Medulla oblongata (tissue), 1 donor: ENCODE measurements at regions not wholly inside any gene's neighbourhood (a gene's known extent, or its start where the extent isn't known, plus 50 kb on each side); places are given as distances from the start of the nearest gene placed in this dataset.
"Not testable (repeated sequence)": the region's sequence is repeated elsewhere in the genome, so short reads cannot be mapped to it uniquely, and the experiment has no call there.

Experiments used
- DNase-seq: peaks from one replicate; pipeline ENCODE4 v3.0.0-alpha.2; 2015; ENCODE audit errors: extremely low spot score

DNA sequence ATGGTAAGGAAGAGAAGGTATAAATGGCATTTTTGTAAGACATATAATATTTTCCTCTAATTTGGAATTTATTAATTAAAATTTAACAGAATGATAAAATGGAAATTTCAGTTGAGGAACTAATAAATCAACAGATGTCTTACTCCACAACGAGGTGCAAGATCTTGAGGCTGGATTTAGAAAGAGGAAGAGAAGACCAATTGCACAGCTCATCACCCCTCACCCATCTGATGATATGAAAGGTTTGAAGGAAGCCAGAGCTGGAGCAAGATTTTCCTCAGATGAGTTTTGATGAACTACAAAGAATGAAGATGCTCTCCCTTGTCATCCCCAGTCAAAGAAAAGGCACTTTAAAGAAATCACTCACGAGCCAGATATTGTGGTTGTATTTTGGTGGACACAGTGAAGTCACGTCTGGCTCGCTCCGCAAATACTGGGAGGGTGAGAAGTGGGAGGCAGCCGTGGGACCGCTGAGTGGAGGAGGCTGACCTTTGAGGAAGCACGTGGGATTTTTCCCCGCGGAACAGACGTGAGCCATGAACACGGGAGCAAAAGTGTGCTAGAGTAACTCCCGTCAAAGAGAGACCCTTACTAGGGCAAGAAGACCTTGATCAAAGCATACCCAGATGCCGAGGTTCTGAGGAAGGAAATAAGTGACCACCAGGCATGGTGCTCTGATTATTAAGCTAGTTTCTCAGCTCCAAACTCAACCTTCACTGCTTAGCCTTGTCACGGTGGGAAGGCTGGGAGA is 511.4 kb downstream of the RNF144A start:
- no peak for DNase-seq

DNA sequence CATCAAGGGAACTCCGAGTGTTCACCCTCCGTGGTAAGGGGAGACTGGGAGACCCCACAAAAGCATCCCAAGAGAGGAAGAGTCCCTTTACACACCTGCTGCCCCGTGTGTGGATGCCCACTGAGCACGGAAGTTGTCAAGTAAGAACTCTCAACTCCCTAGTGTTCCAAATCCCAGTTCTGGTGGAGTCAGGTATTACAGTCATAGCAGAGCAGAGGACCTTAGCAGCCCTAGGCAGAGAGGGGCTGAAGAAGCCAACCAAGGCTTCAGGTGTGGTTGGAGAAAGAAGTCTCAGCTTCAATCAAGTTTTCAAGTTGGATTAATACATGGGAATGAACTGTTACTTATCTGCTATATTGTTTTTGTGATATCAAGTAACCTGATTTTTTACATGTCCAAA is 512.5 kb downstream of the RNF144A start:
- DNase-seq: no peak

DNA sequence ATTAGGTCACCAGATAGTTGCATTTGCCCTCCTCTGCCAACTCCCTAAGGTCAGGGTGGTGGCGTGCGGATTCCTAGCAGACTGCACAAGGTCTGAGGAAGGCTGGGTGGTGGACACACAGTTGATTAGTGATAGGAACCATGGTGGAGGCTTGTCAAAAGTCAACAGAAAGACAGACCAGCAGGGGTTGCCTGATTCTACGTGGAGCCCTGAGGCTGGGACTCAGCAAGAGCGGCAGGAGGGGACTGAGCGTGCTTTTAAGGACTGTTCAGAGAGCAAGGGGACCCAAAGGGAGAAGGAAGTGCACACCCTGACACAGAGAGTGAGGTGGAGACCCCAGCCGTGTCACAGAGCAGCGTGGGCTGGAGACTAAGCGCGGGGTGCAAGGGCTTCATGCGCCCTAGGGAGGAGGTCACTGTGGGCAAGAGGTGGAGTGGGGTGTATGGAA is 513.2 kb downstream of the RNF144A start:
- no peak for DNase-seq

DNA sequence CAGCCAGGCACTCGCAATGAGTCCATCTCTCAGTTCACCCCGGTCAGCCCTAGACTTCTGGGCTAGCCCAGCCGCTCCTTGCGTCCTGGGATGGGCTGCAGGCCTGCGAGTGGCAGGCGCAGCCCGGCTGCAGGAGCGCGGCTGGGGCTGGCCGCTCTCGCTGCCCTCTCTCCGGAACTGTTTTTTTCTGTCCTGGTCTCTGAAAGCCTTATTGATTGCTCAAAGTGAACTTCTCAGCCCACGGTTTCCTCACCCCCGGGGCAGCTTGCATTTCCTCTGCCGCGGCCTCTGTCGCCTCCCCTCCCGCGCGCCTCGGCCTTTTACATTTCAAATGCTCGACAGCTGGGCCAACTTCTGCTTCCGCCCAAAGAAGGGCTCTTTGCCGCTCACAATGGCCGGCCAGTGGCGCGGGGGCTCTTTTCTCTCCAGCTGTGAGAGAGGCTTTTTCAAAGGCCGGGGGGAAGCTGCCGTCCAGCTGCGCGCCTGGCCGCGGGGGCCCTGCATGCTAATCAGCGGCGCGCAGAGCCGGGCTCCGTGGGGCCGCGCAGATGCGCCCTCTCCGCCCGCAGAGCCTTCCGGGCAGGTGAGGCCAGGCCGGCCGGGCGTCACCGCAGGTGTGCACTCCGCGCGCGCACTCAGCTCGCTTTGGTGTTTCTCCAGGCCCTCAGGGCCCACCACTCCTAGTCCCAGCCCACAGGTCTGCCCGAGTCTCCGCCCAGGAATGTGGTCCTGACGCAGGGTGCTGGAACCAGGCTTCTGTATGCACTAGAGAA is 513.8 kb downstream of the RNF144A start:
- peak; percentile 33 for DNase-seq

DNA sequence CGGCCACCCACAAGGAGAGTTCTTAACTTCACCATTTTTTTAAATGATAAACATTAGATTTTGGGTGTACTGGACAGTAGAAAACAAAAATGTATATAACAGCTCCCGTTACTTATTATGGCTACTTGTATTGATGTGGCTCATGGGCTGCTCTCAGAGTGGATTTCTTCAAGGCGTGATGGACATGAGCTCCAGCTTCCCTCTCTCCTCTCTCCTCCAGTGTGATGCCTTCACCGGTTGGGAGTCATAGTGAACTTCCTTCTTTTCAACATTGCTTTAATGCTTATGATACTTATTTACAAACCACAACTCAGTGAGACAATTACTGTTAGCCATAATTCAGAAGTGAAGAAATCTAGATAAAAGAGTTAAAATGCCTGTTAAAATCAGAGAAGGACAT is 515.2 kb downstream of the RNF144A start:
- no peak for DNase-seq

DNA sequence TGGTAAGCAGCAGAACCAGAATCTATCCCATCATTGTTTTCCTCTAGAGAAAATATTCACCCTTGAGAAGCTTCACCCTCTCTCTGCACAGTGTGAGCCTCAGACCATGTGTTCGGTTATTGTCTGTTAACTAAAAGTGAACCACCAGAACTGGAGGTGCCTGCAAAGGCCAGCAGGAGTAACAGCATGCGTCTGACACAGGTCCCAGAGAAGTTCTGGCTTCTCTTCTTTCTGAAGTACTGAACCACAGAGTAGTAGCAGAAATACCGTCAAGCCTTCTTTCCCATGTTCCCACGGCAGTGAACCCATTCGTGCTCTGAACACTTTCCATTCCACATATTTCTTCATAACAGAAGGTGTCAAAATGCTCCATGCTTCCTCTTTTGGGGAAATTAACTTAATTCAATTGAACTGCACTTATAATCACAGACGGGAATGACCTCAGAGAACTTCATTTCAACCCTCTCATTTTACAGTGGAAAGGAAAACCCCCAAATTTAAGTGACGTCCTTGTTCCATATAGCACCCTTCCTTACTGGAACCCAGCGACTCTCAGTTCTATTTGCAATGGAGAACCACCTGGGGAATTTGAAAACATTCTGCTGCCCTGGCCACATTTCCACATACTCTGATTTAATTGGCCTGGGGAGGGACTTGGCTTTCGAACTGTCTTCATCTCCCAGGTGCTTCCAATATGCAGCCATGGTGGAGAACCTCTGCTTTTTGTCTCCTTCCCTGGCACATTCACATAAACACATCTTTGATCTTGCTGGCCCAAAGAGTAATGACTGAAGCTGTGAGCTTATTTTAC is 519.1 kb downstream of the RNF144A start:
- DNase-seq: no peak

DNA sequence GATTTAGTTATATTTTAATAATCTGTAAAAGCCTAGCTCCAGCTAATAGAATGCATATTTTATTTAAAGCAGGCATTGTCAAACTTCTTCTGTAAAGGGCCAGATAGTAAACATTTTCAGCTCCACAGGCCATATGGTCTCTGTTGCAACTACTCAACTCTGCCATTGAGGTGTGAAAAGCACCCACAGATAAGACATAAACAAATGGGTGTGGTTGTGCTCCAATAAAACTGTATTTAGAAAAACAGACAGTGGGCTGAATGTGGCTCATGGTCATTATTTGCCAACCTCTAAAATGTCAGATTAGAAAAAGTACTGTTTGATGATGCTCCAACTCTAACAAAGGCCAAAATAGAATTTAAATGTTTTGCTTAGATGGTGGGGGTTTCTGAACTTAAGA is 519.9 kb downstream of the RNF144A start:
- no peak for DNase-seq

DNA sequence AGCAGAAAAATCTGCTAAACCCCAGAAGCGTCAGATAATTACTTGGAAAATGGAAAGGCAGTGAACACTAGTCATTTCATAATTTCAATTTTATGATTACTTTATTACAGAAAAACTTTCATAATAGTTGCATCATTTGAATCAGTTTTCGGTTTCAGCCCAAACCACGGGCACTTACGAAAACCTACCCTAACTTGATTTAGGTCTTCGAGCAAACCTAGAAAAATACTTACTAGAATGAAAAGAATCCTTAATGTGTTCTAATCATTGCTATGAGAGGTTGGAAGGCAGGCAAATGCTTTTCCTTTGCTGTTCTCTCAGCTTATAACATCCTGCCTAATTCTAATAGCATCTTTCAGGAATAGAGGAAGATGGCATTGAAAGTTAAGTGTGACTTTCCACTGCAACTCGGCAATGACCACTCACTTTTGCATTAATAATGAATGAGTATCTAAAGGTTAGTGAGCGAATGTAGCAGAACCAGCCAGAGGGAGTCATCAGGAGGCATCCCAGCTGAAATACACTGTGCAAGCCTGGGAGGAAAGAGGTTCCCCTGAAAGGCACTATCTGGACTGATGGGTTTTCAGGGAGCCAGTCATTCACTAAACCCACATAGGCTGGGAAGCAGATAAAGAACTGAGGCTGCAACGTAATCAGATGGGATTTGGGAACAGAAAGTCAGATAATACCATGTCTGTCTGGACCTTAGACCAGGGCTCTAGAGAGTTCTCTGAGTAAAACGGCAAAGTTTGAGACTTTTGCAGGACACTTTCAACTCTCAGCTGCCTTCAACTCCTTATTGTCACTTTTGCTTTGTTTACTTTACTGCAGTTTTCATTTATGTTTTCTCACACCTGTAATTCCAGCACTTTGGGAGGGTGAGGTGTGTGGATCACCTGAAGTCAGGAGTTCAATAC is 520.8 kb downstream of the RNF144A start:
- DNase-seq: no peak

DNA sequence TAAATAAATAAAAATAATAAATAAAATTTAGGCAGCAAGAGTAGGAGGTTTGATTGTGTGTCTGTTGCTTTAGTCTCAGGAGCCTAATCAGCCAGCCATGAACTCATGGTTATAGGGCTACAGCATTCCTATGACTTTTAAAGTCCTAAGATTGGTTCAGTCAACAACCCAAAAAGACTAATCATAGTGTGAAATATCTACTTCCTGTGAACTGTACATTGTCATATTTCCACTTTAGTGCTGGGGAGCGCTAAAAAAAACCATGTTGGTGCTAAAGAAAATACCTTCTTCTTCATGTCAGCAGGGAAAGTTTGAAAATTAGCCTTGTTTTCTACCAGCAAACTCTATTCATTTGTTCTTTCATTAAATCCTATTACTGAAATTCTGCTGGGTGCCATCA is 521.6 kb downstream of the RNF144A start:
- DNase-seq: no peak

DNA sequence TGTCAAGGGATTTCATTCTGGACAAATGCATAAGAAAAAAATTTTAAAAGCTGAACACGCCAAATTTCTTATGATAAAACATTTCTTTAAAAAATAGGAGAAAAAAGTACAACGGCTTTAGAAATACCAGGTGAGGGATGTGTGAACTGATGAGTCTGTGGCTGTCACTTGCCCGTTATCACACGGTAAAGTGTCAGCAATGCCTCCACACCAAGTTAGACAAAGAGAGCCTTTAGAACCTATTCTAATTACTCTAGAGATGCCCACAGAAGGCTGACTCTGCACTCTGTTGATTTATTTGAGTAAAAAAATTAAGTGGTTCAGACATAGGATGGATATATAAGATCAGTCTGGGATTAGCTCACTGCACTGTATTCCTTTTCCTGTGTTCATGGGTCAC is 523.8 kb downstream of the RNF144A start:
- DNase-seq: no peak

DNA sequence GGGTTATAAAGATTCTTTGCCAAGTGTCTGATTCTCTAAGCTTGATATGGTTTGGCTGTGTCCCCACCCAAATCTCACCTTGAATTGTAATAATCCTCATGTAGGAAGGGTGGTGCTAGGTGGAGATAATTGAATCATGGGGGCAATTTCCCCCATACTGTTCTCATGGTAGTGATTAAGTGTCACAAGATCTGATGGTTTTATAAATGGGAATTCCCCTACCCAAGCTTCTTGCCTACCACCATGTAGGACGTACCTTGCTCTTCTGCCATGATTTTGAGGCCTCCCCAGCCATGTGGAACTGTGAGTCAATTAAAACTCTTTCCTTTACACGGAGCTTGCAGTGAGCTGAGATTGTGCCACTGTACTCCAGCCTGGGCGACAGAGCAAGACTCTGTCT is 524.6 kb downstream of the RNF144A start:
- DNase-seq: not testable (repeated sequence)

DNA sequence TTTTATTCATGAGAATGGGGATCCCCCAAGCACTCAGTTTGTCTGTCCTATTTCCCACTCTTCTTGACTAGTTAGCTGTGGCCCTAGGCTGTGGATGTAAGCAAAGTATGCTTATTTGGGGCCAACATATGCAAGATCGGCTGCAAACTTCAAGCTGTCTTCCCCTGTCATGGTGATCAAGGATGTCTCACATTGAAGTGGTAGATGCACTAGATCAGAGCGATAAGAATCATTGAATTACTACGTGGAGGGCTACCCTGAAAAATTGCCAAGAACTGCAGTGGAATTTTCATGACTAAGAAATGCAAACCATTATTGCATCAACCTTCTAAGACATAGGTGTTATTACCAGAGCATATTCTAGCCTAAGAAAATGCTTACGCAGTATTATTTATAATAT is 527.4 kb downstream of the RNF144A start:
- no peak for DNase-seq

DNA sequence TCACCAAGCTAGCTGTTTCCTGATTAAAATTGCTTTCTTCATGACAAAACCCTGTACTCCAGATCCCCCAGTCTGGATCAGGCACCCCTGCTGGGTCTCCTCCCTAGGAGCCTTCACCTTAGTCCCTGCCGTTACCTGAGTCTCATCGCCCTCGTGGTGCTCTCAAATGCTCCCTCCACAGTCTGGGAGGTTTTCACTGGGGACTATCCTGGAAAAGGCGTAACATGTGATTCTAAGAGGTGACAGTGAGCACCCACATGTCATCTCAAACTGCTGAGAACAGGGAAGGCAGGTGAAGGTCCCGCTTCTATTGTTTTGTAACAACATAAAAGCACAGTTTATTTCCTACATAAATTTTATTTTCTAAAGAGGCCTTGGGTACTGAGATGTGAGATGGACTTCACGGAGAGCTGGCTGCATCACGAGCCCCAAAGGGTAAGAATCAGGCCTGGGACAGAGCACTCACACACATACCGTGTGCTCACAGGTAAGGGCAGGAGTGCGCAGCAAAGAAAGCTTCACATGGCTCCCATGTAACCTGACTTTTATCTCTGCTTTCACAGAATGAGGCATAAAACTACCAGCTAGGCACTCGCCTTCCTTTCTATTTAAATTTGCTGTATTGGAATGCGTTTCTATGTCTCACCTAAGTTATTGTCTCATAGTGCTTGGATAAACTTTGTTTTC is 531.5 kb downstream of the RNF144A start:
- no peak for DNase-seq

DNA sequence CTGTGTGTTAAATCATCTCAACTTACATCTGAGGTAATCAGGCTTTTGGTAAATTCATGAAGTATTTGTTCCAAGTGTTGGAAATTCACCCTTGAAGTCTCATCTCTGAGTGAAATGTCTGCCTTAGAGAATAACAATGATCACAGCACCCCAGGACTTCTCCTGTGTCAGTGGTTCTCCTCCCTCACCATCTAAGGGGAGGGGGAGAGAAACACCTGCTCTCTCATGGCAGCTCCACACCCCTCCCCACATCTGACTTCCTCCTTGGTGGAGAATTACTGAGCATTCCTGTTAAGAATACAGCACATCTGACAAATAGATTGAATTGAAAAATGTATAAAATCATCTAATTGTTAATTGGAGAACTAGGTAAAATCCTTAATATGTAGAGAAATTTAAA is 532.1 kb downstream of the RNF144A start:
- DNase-seq: no peak

DNA sequence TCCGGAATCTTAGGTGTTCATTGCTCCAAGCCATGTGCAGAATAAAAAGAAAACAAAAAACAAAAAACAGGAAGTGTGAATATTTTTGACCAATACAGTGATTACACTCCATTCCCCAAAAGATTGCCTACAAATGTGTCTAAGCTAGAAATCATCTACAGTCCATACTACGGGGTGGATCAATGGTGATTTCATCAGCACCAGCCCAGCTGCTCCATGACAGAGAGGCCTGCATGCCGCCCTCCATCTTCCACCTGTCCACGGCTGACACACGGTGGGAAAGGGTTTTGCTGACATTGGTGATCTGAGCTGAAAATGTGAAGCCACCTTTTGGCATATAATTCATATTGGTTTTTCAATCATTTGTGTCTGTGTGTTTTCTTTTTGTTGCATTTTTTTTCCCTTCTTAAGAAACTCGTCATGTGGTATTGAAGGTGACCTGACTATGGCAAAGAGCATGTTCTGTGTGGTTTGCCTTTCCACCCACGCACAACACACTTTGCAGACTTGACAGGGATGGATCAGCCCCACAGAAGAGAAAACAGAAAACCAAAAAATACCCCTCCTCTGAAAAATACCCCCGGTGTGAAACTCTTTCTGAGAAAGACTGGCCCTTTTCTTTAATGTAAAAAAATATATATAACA is 533.1 kb downstream of the RNF144A start:
- no peak for DNase-seq

DNA sequence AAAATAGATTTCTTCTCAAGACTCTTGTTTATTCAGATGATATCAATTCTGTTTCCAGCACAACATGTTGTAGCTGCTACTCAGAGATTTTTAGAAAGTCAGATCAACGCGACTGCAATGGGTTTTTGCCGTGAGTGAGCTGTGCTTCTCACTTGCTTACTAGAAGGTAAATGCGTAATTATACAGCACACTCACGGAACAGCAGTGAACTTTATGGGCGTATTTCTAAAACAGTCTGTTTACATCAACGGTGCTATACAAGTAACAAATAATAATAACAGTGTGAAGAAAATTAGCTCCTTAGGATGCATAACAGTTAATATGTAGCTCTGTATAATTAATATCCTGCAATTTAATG is 533.6 kb downstream of the RNF144A start:
- DNase-seq: no peak

DNA sequence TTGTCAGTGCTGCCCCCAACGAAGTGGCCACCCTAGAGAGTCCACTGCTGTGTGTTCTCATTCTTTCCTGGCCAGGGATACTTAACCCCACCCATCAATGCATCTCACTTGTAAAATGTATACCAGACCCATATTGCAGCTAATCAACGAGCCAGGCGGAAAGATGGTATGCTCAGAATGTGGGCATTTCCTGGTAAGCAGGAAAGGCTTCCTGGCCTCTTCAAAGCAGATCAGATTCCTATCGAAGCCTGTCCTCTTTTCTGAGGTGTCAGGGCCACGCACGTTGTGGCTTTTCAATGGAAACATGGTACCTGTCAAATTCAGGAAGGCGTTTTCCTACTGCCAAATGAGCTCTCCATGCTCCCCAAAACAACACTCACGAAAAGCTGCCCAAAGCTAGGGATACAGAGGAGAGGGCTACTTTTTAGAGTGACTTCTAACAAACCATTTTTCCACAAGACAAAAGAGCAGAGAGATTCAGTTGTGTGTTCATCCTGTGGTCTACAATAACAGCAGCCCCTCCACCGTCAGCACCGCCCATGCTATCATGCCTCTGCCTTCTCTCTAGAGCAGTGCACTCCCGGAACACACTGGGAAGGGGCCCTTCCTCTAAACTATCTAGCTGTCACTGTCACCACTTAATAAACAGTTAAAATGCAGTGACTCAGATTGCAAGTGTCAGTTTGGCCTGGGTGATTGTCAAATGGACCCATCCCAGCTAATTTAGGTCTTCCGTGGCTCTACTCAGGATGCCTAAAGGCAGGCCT is 535.1 kb downstream of the RNF144A start:
- no peak for DNase-seq

DNA sequence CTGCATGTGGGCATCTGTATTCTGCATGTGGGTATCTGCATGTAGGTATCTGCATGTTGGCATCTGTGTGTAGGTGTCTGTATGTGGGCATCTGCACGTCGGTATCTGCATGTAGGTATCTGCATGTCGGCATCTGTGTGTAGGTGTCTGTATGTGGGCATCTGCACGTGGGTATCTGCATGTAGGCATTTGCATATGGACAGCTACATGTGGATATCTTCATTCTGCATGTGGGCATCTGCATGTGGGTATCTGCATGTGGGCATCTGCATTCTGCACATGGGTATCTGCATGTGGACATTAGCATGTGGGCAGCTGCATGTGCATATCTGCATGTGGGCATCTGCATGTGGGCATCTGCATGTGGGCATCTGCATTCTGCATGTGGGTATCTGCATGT is 537.4 kb downstream of the RNF144A start:
- DNase-seq: no peak

DNA sequence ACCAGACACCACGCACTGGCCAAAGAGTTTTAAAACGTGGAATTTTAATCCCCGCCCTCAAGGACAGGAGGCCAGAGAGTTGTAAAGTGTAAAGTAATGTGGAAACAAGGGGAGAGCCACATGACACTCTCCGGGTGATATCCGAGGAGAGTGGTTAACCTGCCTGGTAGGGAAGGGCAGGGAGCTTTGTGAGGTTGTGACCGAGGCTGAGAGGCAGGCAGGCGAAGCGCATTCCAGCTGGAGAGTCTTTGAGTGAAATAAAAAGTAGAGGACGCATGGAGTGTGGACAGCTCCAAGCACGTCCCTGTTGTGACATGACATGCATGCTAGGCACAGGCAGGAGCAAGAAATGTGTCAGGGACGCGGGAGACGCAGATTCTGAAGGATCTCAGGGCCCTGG is 539.5 kb downstream of the RNF144A start:
- no peak for DNase-seq

DNA sequence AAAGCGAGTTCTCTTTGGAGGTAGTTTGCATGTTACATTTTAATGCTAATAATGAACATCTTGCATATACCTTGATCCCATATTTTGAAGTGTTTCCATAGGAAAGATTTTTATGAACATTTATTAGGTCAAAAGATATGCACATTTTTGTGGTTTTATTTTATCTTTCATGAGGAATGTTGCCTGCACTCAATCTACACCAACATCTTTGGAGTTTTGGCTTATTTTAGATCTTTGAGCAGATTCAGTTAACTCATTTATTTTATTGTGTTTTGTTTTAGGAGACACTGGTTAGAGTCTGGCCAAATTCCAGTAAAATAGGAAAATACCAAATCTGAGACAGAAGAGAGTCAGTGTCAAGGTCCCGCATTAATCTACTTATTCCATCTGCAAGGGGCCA is 540.9 kb downstream of the RNF144A start:
- no peak for DNase-seq
